ENCODE measurements at regions not wholly inside any gene's neighbourhood (a gene's known extent, or its start where the extent isn't known, plus 50 kb on each side); places are given as distances from the start of the nearest gene placed in this dataset.
A peak's percentile ranks its signal among the peaks of the same experiment; 100 is the strongest.

DNA sequence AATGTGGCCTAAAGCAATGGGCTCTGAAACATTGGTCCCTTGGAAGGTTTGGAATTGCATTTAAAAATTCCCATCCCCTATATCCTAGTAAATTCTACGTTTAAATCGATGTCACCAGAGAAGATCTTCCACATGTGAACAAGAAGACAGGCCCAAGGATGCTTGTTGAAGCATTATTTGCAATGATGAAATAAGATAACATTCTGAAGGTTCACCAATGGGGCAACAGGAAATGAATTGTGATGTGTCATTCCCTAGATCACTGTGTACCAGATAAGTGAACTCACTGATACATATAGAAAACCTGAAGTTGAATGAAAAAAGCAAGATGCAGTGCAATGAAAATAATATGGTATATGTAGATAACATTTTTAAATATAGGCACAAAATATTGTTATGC lies 464.3 kb upstream of the BTBD3 start:
- H2BK120ac ChIP-seq (ENCODE audit: low read depth, low read length) = peak overlapping the region; percentile 9; the same call in 1 of the 2 replicates
- no peak overlapping the region for H3K4me2 ChIP-seq (ENCODE audit: low read depth, low read length)
- BruUV-seq (replicated peaks) = no TSS peak
- DNase-seq (peak; percentile 87), ATAC-seq (ENCODE audit: low read depth) (no peak; the same call in 1 of the 2 replicates)
- peaks cover 11% of the 10 kb centered on the region for H3K9me1 ChIP-seq (ENCODE audit: insufficient read depth, low read length)
- H3K27ac ChIP-seq (ENCODE audit: insufficient read depth, low read length) = no peak overlapping the region
- H3K56ac ChIP-seq (ENCODE audit: extremely low read depth, insufficient read depth, low read length) = no peak overlapping the region
- no peak overlapping the region for H2AFZ ChIP-seq (replicated peaks; ENCODE audit: low read length, poor library complexity)
- intact Hi-C loops (cut with micrococcal nuclease) (loop anchor here (10.0 kb wide), 1 partner anchor 779 kb away; the partner anchor contains the start of gene JAG1), in situ Hi-C loops (cut with MboI; ENCODE audit: low sequenced_read_pairs) (no loop called here), dilution Hi-C loops (cut with HindIII; ENCODE audit: low sequenced_read_pairs, unreplicated experiment) (no loop called here)
- CTCF ChIA-PET = no interaction called here
- no CpG with 5 or more reads among the region's 2 CpGs for WGBS, 2 experiments (ENCODE audit: extremely low coverage in 2 of 2, insufficient read length in 1 of 2)
- H4K20me1 ChIP-seq (ENCODE audit: insufficient read depth, low read length) = no peaks in the 10 kb centered on the region
- H3K4me3 ChIP-seq (ENCODE audit: insufficient read depth, low read depth, low read length) = no peak overlapping the region
- no peak overlapping the region for H2AK9ac ChIP-seq (replicated peaks; ENCODE audit: low read depth, low read length, poor library complexity)
- TF ChIP-seq MAFK (IDR thresholded peaks at IDR 0.05; ENCODE audit: low read depth, low read length) (0 out of 2 replicates have a peak, but pooled peaks have one; percentile 16), MXI1 (IDR thresholded peaks at IDR 0.05; ENCODE audit: borderline replicate concordance, low read depth, low read length) (no peak), CEBPB (IDR thresholded peaks at IDR 0.05; ENCODE audit: low read depth, low read length) (peak; percentile 86), CHD1 (IDR thresholded peaks at IDR 0.05; ENCODE audit: low read depth, low read length) (no peak), SMC3 (IDR thresholded peaks at IDR 0.05; ENCODE audit: low read depth, low read length) (no peak), RCOR1 (IDR thresholded peaks at IDR 0.05; ENCODE audit: insufficient replicate concordance, low read length) (no peak), NFE2L2 (IDR thresholded peaks at IDR 0.05; ENCODE audit: low read depth, low read length) (peak; percentile 47; the same call in 1 of the 2 replicates), RAD21 (IDR thresholded peaks at IDR 0.05; ENCODE audit: low read length) (no peak), BHLHE40 (IDR thresholded peaks at IDR 0.05; ENCODE audit: low read depth, low read length) (no peak), MAZ (IDR thresholded peaks at IDR 0.05; ENCODE audit: borderline replicate concordance, low read depth, low read length) (no peak), RFX5 (IDR thresholded peaks at IDR 0.05; ENCODE audit: low read depth, low read length) (no peak), POLR2A (IDR thresholded peaks at IDR 0.05; ENCODE audit: low read depth, low read length) (no peak)
- 0 out of 2 replicates have a peak overlapping the region, but pooled peaks have one; percentile 8 for H2BK20ac ChIP-seq (ENCODE audit: low read depth, low read length)
- no peak overlapping the region for H3K4ac ChIP-seq (ENCODE audit: low read depth, low read length)
- no peak overlapping the region for H3K14ac ChIP-seq (replicated peaks; ENCODE audit: low read depth, low read length)
- peak overlapping the region; percentile 31; the same call in 1 of the 2 replicates for H3K18ac ChIP-seq (ENCODE audit: low read depth, low read length)
- peak overlapping the region; percentile 17; the same call in 2 of the 3 replicates for H2BK15ac ChIP-seq (ENCODE audit: low read depth, low read length)
- peak overlapping the region; percentile 27 for H2BK5ac ChIP-seq (ENCODE audit: low read depth, low read length, poor library complexity, severe bottlenecking)
- no peaks in the 10 kb centered on the region for H3K79me1 ChIP-seq (ENCODE audit: low read depth in 1 of 2, low read length in 2 of 2)
- H3K9ac ChIP-seq (ENCODE audit: low read depth, low read length) = no peak overlapping the region
- peak overlapping the region; percentile 1; the same call in 1 of the 2 replicates for H2AK5ac ChIP-seq (ENCODE audit: low read depth, low read length)
- H3K23ac ChIP-seq (ENCODE audit: low read depth, low read length) = no peak overlapping the region
- POLR2A ChIA-PET (ENCODE audit: unreplicated experiment) = no interaction called here
- H3K9me3 ChIP-seq (ENCODE audit: control insufficient read depth, insufficient read depth, low read length) = no peaks in the 10 kb centered on the region
- no peak overlapping the region for H4K5ac ChIP-seq (ENCODE audit: low read depth, low read length)
- H3K4me1 ChIP-seq (ENCODE audit: control insufficient read depth, insufficient read depth, low read length) = peaks cover 16% of the 10 kb centered on the region
- H4K8ac ChIP-seq (ENCODE audit: low read depth in 2 of 2, low read length in 2 of 2) = peak overlapping the region in 1 of 2 experiments; percentile 11; a peak in 1 of 4 replicates
- H3K27me3 ChIP-seq (ENCODE audit: control insufficient read depth, insufficient read depth, low read length) = no peaks in the 10 kb centered on the region
- no peaks in the 10 kb centered on the region for H3K36me3 ChIP-seq (ENCODE audit: control insufficient read depth, insufficient read depth, low read length)
- H4K91ac ChIP-seq (ENCODE audit: insufficient read depth, low read depth, low read length) = 0 out of 2 replicates have a peak overlapping the region, but pooled peaks have one; percentile 29
